ENCODE measurements at regions not wholly inside any gene's neighbourhood (a gene's known extent, or its start where the extent isn't known, plus 50 kb on each side); places are given as distances from the start of the nearest gene placed in this dataset. TPM values are rescaled to one million over a fixed set of nuclear protein-coding genes. Genes with fewer than 3 reads are reported as not detected.

GRCh38 chr12:98465505-98465904 is 49.9 kb upstream of the TMPO start:
- 86 to 92% methylated on average over 1 of the region's 1 CpG for WGBS, 2 donors

More at GRCh38 chr12:98465505-98465904, 49.9 kb upstream of the TMPO start:
- H3K4me1 ChIP-seq (ENCODE audit: control insufficient read depth in 5 of 5, insufficient read depth in 5 of 5, low read length in 5 of 5): peaks cover 0 to 6% (median 0%) of the 10 kb centered on the region in 5 donors
- H3K36me3 ChIP-seq (ENCODE audit: control insufficient read depth in 4 of 4, insufficient read depth in 4 of 4, low read length in 4 of 4): no peaks in the 10 kb centered on the region
- no peak for ATAC-seq (ENCODE audit: insufficient read depth, low FRiP score)
- H3K27me3 ChIP-seq (ENCODE audit: control insufficient read depth in 3 of 3, insufficient read depth in 3 of 3, low read length in 2 of 3): no peaks in the 10 kb centered on the region
- H3K9ac ChIP-seq (ENCODE audit: insufficient read depth in 1 of 2, low read length in 2 of 2): no peak overlapping the region
- no peak for DNase-seq
- H3K4me3 ChIP-seq: no peak overlapping the region
- H3K9me3 ChIP-seq (ENCODE audit: control insufficient read depth in 4 of 4, insufficient read depth in 3 of 4, low read length in 3 of 4): no peaks in the 10 kb centered on the region
- no peak for TF ChIP-seq CTCF (IDR thresholded peaks at IDR 0.05; ENCODE audit: control extremely low read depth, extremely low read depth)
- H3K27ac ChIP-seq (ENCODE audit: low read depth in 1 of 2, low read length in 1 of 2): no peak overlapping the region

Small RNA genes lying in the stretch of these regions (small RNA-seq; reads per million reads assigned to genes)
- gene AC018659.1 (ENCODE audit: low replicate concordance) (not detected), gene MIR4303 (ENCODE audit: low replicate concordance) (not detected), gene MIR4495 (ENCODE audit: low replicate concordance) (not detected), gene RNU4-41P (ENCODE audit: low replicate concordance) (not detected), gene RNU6-36P (ENCODE audit: low replicate concordance) (not detected)
